OCI-LY1 (cell line): ENCODE measurements at regions not wholly inside any gene's neighbourhood (a gene's known extent, or its start where the extent isn't known, plus 50 kb on each side); places are given as distances from the start of the nearest gene placed in this dataset.

ENCODE experiments used
- H2AFZ ChIP-seq: fragments of 200-600 bp; sonication (generic), shearing (Covaris generic); 2 replicates; pipeline ENCODE4 v1.6.0; 2014; ENCODE audit warnings: antibody characterized with exemption, mild to moderate bottlenecking, low read length
- H3F3A ChIP-seq: fragments of 200-600 bp; sonication (generic), shearing (Covaris generic); 2 replicates; pipeline ENCODE4 v1.6.0; 2014; ENCODE audit warnings: mild to moderate bottlenecking, antibody characterized with exemption, low read length, moderate library complexity; ENCODE audit not compliant: insufficient read depth
- H3K27ac ChIP-seq: fragments of 200-600 bp; sonication (generic); 2 replicates; pipeline ENCODE4 v1.5.1; 2014; ENCODE audit warnings: low read length, mixed run types, mild to moderate bottlenecking, low read depth; ENCODE audit not compliant: poor library complexity, severe bottlenecking
- H3K27me3 ChIP-seq: fragments of 200-600 bp; sonication (generic); 2 replicates; pipeline ENCODE4 v1.6.0; 2014; ENCODE audit warnings: antibody characterized with exemption, mild to moderate bottlenecking, low read length, moderate library complexity; ENCODE audit not compliant: insufficient read depth
- H3K36me3 ChIP-seq: fragments of 200-600 bp; sonication (generic); 2 replicates; pipeline ENCODE4 v1.6.1; 2014; ENCODE audit warnings: mild to moderate bottlenecking, antibody characterized with exemption, low read length, moderate library complexity, mixed read lengths; ENCODE audit not compliant: insufficient read depth
- H3K4me1 ChIP-seq: fragments of 200-600 bp; sonication (generic); 2 replicates; pipeline ENCODE4 v1.5.1; 2014; ENCODE audit warnings: mild to moderate bottlenecking, low read length, moderate library complexity; ENCODE audit not compliant: insufficient read depth, severe bottlenecking
- H3K4me2 ChIP-seq: fragments of 200-600 bp; sonication (generic), shearing (Covaris generic); 2 replicates; pipeline ENCODE4 v1.6.1; 2014; ENCODE audit warnings: low read length
- H3K4me3 ChIP-seq: fragments of 200-600 bp; sonication (generic); 2 replicates; pipeline ENCODE4 v1.5.1; 2014; ENCODE audit warnings: low read length, low read depth, mild to moderate bottlenecking, mixed read lengths; ENCODE audit not compliant: poor library complexity, severe bottlenecking
- H3K79me2 ChIP-seq: fragments of 200-600 bp; shearing (Covaris generic); 2 replicates; pipeline ENCODE4 v1.6.1; 2016; ENCODE audit warnings: mixed run types, low read length, mixed read lengths; ENCODE audit not compliant: insufficient read depth
- H3K9ac ChIP-seq: fragments of 200-600 bp; sonication (generic), shearing (Covaris generic); 2 replicates; pipeline ENCODE4 v1.6.1; 2014; ENCODE audit warnings: mild to moderate bottlenecking, low read length, mixed read lengths
- H3K9me2 ChIP-seq: fragments of 200-600 bp; sonication (generic), shearing (Covaris generic); 2 replicates; pipeline ENCODE4 v1.6.1; 2014; ENCODE audit warnings: low read depth, mild to moderate bottlenecking, low read length, mixed read lengths
- H3K9me3 ChIP-seq: fragments of 200-600 bp; shearing (Covaris generic); 2 replicates; pipeline ENCODE4 v1.6.1; 2014; ENCODE audit warnings: low read length, mixed read lengths
- H4K20me1 ChIP-seq: fragments of 200-600 bp; sonication (generic), shearing (Covaris generic); 2 replicates; pipeline ENCODE4 v1.6.0; 2016; ENCODE audit warnings: mild to moderate bottlenecking, low read length; ENCODE audit not compliant: insufficient read depth
- EZH2 ChIP-seq: fragments of 200-600 bp; sonication (generic), shearing (Covaris generic); IDR thresholded peaks from 2 replicates; pipeline ENCODE4 v1.8.0; 2017; ENCODE audit warnings: borderline replicate concordance, mixed run types, mild to moderate bottlenecking, antibody characterized with exemption, low read length, moderate library complexity, mixed read lengths
- TF ChIP-seq, protein P1 (sequence below): fragments of 200-600 bp; sonication (generic), shearing (Covaris generic); IDR thresholded peaks from 2 replicates; pipeline ENCODE4 v1.5.1; 2017; ENCODE audit warnings: mild to moderate bottlenecking, antibody characterized with exemption, low read length, moderate library complexity, mixed read lengths

DNA sequence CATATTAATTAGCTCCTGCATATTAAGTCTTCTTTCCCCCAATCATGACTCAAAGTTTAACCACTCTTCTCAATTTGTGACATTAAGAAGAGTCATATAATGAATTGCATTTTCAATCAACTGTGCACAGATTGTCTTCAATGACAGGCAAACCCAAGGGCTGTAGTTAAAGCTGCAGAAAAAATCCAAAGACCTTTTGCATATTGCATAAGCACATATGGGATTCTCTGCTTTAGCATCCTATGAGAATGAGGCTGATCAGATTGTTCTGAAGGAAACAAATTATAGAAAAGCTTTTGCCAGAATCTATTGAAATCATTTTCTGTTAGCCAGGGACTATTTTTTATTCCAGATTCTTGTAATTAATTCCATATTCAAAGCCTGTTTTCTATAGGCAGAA, 112.3 kb downstream of the FAM170A start:
- Histone ChIP-seq H3K4me2 (no peak overlapping the region), H2AFZ (no peak overlapping the region), H3K36me3 (no peaks in the 10 kb centered on the region), H4K20me1 (no peaks in the 10 kb centered on the region), H3K9ac (no peak overlapping the region), H3K9me2 (no peaks in the 10 kb centered on the region), H3K27me3 (no peaks in the 10 kb centered on the region), H3K27ac (no peak overlapping the region), H3K79me2 (no peaks in the 10 kb centered on the region), H3K4me3 (no peak overlapping the region), H3F3A (no peaks in the 10 kb centered on the region), H3K9me3 (no peaks in the 10 kb centered on the region), H3K4me1 (no peaks in the 10 kb centered on the region)
- TF ChIP-seq, protein P1, sequence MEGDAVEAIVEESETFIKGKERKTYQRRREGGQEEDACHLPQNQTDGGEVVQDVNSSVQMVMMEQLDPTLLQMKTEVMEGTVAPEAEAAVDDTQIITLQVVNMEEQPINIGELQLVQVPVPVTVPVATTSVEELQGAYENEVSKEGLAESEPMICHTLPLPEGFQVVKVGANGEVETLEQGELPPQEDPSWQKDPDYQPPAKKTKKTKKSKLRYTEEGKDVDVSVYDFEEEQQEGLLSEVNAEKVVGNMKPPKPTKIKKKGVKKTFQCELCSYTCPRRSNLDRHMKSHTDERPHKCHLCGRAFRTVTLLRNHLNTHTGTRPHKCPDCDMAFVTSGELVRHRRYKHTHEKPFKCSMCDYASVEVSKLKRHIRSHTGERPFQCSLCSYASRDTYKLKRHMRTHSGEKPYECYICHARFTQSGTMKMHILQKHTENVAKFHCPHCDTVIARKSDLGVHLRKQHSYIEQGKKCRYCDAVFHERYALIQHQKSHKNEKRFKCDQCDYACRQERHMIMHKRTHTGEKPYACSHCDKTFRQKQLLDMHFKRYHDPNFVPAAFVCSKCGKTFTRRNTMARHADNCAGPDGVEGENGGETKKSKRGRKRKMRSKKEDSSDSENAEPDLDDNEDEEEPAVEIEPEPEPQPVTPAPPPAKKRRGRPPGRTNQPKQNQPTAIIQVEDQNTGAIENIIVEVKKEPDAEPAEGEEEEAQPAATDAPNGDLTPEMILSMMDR = no peak
- no peak for TF ChIP-seq EZH2

DNA sequence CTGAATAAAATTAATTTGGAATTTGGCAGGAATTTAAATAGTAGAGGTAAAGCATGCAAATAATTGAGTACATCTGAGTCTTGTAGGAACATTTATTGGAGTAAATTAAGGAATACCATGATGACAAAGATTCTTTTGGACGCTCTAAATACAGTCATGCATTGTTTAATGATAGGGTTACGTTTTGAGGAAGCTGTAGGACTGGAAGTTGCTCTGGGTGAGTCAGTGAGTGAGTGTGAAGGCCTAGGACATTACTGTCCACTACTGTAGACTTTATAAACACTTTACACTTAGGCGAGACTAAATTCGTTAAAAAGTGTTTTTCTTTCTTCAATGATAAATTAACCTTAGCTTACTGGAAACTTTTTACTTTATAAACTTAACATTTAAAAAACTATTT, 113.0 kb downstream of the FAM170A start:
- no peaks in the 10 kb centered on the region for H3F3A ChIP-seq
- no peak overlapping the region for H3K9ac ChIP-seq
- H3K36me3 ChIP-seq = no peaks in the 10 kb centered on the region
- no peaks in the 10 kb centered on the region for H3K9me3 ChIP-seq
- H4K20me1 ChIP-seq = no peaks in the 10 kb centered on the region
- H3K4me1 ChIP-seq = no peaks in the 10 kb centered on the region
- no peak overlapping the region for H2AFZ ChIP-seq
- no peak overlapping the region for H3K4me3 ChIP-seq
- no peaks in the 10 kb centered on the region for H3K9me2 ChIP-seq
- TF ChIP-seq, protein P1 = no peak
- TF ChIP-seq EZH2 = no peak
- H3K4me2 ChIP-seq = no peak overlapping the region
- no peaks in the 10 kb centered on the region for H3K79me2 ChIP-seq
- no peaks in the 10 kb centered on the region for H3K27me3 ChIP-seq
- H3K27ac ChIP-seq = no peak overlapping the region

DNA sequence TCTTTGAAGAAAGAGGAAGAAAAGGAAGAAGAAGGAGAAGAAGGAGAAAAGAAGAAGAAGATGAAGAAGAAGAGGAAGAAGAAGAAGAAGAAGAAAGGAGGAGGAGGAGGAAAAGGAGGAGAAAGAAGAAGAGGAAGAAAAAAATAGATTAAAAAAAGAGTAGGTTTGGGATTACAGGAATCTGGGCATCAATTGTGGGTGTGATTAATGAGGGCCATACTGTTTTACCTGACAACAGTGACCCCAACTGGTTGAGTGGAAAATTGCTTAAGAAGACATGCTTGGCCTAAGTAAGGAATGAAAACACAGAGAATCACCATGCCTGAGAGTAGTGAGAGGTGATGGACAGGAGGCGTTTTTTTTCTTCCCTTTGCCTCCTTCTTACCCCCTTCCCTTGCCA, 114.6 kb downstream of the FAM170A start:
- no peak overlapping the region for H3K4me2 ChIP-seq
- H3K4me1 ChIP-seq = no peaks in the 10 kb centered on the region
- H3K4me3 ChIP-seq = no peak overlapping the region
- H3F3A ChIP-seq = no peaks in the 10 kb centered on the region
- no peaks in the 10 kb centered on the region for H3K36me3 ChIP-seq
- H2AFZ ChIP-seq = no peak overlapping the region
- H3K27me3 ChIP-seq = no peaks in the 10 kb centered on the region
- H3K9ac ChIP-seq = no peak overlapping the region
- no peaks in the 10 kb centered on the region for H3K9me2 ChIP-seq
- no peaks in the 10 kb centered on the region for H3K79me2 ChIP-seq
- H4K20me1 ChIP-seq = no peaks in the 10 kb centered on the region
- H3K27ac ChIP-seq = no peak overlapping the region
- no peaks in the 10 kb centered on the region for H3K9me3 ChIP-seq
- TF ChIP-seq, protein P1 = peak; percentile 73
- no peak for TF ChIP-seq EZH2
